ENCODE measurements at regions not wholly inside any gene's neighbourhood (a gene's known extent, or its start where the extent isn't known, plus 50 kb on each side); places are given as distances from the start of the nearest gene placed in this dataset.

DNA sequence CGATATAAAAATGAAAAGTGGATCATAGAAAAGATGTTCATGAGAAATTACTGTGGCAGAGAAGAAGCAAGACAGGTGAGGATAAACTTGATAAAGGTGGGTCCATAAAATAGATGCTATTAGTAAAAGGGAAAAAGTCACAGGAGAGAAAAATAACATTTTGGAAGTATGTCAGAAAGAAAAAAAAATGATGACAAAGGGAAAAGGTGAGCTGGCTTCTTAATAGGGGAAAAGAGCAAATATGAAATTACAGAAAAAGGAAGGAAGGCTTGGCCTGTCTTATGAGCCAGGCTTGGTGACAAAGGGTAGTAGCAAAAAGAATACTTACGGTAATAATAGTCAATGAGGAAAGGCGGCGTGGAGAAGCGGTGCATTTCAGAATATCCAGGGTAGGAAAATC lies 386.1 kb downstream of the RWDD3 start:
- TF ChIP-seq POLR2AphosphoS5 (IDR thresholded peaks at IDR 0.05; ENCODE audit: low read depth, low read length) (no peak), POLR2A (IDR thresholded peaks at IDR 0.05; ENCODE audit: low read depth, low read length) (no peak)

Measured in GM12892 (cell line).